HG02885 (cell line): ENCODE measurements at regions not wholly inside any gene's neighbourhood (a gene's known extent, or its start where the extent isn't known, plus 50 kb on each side); places are given as distances from the start of the nearest gene placed in this dataset.
"Not testable (repeated sequence)": the region's sequence is repeated elsewhere in the genome, so short reads cannot be mapped to it uniquely, and the experiment has no call there.

Experiments
- ATAC-seq: cut with Tn5 transposase; IDR thresholded peaks from one replicate; pipeline ENCODE4 v1.9.1; 2021; ENCODE audit warnings: mild to moderate bottlenecking; ENCODE audit not compliant: unreplicated experiment, poor library complexity

DNA sequence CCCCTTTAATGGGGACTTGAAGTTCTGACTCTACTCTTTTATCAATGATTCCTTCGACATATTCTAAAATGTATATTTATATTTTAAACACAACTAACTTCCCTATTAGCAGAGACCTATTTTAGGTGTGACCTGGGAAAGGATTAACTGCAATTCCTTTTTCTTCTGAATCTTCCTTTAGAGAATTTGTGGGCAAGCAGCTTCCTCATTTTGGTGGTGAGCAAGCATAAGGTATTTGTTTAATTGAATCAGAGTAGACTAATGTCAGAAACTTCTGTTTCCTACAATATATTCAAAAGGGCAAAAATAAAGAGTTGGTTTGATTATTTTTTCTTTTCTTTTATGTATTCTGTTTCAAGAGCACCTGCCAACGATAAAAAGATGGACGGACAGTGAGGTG, 237.0 kb downstream of the IKZF2 start:
- ATAC-seq: no peak

DNA sequence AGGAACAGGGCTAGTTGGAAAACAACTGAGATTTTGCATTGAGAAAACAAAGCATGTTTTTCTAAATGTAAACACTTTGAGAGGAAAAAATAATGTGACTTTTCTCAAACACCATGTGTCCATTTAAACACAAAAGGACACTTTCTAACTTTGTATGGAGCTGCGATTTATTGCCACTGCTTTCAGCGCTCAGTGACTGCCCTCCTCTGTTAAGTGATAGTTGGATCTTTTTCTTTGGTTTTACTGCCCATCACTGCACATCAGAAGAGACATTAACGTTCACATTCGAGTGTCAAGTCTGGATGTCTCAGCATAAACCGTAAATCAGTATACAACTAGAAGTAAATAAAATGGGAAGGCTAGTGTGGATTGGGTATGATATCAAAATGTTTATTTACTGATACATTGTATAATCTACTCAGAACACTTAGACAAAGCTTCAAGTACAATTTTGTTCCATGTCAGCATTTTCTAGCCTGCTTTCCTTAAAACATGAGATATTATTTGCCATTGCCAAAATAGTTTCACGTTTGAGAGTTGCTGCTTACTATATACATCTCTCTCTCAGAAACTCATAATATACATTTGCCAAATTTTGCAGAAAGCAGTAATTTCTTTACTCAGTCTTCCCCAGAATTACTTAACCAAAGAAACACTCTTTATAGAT, 237.6 kb downstream of the IKZF2 start:
- ATAC-seq: no peak

DNA sequence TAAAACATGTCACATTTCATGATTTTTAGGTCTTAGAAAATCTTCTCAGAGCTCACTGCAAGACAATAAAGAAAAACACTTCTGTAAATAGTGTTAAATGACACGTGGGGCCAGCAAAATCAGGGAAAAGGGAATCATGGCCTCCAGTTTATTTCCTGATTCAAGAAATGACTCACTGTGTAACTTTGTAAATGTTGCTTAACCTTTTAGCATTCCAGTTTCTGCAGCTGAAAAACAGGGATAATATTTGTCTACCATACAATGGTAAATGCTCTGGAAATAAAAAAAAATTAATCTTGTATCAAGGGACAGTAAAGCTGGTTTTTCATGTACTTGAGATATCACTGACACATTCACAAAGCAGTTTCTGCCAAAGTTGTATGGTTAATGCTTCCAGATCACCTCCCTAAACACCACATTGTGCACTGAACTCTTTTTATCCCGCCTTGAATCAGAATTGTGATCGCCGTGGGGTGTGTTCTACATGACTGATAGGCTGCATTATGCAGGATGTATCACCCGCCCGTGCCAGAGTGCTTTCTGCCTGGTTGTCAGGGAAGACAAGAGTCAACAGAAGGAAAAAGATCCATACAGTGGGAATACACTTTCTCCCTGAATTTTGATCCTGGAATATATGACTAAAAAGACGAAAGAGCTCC, 238.8 kb downstream of the IKZF2 start:
- no peak for ATAC-seq

DNA sequence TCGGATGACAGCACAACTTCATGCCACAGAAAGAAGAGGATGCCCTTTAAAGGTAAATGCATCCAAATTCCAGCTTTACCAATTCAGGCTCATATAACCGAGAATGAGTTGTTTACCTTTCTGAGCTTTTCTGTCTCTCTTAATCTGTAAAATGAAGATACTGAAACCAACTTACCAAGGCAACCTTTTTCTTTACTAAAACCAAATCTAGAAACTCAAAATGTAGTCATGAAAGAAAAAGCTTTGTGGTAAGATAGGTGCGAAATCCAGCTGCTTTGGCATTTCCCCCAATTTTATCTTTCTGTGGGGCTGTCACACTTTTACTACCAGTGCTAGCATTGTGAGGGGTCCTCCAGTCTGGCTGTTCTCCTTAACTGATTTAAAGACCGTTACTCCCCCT, 240.4 kb downstream of the IKZF2 start:
- no peak for ATAC-seq

DNA sequence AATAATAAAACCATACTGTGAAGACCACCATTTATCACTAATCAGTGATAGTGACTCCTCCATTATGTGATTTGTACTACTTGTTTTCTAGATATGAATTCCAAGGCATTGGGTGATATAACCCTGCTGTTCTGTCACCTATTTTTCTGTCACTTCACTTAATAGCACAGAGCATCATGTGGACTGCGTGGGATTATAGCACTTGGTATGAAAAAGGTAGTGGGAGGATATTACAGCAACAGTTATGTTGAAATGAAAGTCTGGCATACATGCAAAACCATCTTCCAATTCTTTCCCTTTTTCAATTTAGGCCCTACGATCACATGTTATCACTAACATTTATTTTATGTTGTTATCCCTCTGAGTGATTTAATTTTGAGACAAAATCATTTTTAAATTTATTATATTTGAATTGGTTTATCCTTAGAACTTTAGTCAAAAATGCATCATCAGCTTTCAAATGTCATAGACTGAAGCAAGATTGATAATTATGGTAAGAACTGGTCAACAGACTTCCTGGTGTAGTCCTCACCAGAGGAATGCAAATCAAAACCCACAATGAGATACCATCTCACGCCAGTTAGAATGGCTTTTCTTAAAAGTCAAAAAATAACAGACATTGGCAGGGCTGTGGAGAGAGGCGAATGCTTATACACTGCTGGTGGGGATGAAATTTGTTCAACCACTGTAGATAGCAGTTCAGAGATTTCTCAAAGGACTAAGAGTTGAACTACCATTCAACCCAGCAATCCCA, 242.6 kb downstream of the IKZF2 start:
- ATAC-seq: no peak

DNA sequence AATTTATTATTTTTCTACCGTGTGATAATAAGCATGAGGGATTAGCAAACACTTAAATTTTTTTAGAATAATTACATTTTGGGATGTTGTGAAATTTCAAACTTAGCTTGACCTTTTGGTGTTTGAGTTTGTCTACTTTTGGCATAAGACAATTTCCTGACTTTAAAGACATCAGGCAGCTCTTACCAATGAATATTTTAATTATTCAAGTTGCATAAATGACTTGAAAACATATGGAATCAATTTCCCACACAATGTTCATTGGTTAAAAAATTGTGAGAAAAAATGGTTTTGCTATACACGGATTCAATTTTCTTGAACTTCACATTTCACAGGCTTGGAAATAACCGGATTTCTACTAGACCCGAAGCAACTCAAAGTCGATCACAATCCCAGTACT, 243.4 kb downstream of the IKZF2 start:
- no peak for ATAC-seq

DNA sequence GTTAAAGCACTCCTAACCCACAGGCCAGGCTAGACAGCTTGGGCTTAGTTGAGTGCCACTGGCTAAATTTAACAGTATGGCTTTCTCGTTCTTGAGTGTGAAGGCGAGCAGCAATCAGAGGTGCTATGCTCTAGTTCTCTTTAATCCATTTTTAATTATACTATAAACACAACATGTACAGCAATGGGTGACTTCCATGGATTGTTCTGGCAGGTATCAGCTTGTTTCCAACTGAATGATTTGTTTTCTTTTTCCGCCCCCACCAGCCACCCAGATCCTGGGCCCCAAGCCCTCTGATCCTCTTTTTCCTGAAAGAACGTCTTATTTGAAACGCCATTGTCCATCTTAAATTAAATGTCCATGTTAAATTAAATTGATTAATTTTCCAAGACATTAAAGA, 244.8 kb downstream of the IKZF2 start:
- no peak for ATAC-seq

DNA sequence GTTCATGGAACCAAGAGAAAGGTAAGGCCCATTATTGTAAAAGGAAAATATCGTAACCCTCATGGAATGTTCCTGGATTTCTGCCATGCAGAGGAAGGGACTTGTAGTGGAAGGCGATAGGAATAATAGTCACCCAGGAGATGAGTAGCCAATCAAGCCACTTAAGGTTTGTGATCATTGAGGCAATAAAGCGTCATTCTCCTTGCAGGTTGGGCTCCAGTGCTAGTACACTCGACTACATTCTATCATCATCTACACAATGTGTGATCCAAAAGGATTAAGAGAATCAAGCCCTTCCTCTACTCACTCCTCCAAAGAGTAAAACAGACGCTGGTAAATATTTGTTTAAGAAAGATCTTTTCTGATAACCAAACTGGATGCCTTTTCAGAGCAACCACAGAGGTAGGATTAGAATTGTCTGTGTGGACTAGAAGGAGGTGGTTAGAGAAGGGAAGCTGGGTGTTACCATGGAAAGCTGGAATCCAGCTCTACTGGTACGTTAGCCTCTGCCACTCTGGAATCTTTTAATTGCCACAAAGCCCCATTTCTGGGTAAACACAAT, 245.7 kb downstream of the IKZF2 start:
- no peak for ATAC-seq

DNA sequence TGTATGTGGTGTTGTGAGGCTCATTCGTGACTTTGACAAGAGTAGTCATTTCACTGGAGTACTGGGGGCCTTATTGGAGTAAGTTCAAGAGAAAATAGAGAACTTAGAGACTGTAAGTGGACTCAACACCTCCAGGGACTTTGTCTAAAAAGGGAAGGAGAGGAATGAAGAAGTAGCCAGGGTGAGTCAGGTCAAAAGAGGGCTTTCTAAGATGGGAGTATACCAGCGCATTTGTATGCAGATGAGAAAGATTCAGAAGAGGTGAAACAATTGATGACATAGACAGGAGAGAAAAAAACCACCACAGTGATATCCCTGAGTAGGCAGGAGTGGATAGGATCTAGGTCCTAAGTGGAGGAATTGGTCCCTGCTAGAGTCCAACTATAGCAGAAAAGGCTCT, 246.8 kb downstream of the IKZF2 start:
- no peak for ATAC-seq

DNA sequence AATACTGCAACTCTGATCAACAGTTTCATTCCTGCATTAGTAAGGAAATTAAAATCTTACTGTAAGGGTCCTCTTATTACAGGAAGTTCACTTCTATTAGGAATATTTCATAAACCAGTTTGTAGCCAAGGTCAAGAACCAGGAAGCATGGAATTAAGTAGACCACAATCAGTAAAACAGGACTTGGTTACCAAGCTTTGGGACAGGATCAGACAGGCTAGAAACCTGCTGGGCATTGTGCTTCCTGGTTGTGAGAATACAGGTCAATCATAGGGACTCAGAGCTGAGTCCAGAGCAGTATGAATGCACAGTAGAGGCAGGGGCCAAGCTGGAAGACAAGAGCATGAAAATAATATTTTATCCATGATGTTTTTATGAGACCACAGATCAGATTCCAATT, 248.0 kb downstream of the IKZF2 start:
- ATAC-seq: no peak

DNA sequence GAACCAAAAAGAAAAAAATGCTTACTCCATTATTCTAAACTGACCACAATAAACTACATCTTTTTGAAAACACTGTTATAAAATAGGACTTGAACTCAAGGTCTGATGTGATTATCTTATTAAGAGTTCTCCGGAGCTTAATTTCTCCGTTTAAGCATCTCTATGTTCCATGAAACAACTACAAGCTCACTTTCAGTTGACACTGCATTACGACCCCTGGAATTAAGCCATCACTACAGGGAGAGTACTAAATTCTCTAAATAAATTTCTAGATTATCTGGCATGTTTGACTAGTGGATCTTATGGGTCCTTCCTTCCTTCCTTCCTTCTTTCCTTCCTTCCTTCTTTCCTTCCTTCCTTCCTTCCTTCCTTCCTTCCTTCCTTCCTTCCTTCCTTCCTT, 249.0 kb downstream of the IKZF2 start:
- no peak for ATAC-seq

DNA sequence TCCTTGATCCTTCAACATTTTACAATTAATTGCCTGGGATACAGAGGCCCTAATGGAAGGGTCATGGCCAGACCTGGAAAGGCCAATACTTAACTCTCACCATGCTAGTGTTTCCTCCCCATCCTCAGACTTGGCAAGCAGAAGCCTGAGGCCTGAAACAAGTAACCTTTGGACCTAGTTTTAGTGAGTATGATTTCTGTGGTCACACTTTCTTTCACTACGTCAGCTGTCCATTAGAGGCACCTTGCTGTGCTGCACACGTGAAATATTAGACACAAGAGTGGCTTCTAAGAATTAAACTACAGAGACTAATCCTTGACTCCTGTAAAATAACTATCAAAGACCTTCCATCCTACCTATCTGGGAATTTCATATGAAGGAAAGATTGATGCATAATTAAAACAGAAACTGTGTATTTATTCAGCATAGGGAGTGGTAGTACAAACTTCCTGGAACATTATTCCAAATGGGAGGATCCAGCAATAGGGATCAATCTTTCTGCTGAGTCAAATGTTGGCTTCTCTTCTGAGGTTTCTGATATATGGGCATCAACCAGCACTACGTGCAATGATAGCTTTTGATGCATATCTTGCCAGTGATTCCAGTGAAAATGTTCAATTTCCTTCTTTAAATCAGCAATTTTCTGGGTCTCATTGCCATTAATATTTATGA, 249.7 kb downstream of the IKZF2 start:
- ATAC-seq: no peak

DNA sequence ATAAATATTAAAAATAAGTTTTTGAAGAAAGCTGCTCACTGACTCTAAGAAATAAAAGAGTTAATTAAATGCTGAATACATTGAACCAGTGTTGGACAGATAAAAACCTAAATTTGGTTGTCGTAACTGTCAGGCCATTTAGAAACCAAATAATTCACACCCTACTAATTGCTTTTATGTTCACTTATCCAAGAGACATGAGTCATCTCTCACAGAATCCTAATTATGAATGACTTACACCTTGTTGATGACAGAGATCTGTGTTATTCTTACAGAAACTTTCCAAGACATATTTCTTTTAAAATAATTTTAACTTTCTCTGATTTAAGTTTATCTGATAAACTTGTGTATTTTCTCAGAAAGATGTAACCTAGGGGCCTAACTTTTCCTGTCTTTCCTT, 250.7 kb downstream of the IKZF2 start:
- no peak for ATAC-seq

DNA sequence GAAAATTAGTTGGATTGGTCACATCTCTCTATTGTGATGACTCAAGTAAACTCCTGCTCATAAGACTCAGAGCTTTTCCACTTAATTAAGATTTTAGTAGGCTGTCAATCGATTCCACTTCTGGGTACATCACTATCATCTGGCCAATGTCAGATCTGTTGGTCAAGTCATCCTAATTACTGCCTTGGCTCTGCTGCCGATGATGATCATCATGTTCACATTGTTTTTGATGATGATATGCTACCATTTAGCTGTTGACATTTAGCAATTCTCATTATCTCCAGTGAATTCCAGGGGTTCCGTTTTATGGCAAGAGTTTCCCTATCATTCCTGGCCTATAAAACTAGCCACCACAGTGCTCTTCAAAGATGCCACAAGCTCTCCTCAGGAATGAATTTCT, 253.4 kb downstream of the IKZF2 start:
- no peak for ATAC-seq

DNA sequence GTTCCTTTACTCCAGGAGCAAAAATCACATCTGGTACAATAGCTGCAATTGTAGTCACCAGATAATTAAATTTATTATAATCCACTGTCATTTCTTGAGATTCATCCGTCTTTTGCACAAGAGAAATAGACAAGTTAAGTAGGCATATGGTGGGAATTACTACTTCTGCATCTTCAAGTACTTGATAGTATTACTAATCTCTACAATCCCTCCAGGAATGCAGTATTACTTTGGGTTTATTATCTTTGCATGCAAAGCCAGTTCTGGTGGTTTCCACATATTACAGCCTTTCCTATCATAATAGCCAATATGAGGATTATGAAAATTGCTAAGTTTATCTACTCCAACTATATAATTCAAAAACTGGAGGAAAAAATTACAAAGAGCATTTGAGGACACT, 254.1 kb downstream of the IKZF2 start:
- ATAC-seq: no peak

DNA sequence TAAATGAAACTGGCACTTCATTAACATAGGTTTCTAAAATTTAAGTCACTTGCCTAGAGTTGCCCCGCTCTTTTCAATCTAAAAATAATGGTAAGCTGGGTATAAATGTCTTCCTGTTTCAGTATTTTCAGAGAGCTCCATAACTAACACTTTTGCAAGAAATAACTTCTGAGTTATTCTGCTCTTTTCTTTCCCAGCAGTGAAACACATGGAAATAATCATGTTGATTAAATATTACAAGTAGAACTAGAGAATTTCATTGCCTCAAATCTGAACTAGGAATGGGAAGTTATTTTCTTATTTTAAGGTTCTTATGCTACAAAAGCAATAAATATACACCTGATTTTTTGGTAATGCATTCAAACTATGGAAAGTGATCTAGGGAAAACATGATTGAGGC, 257.4 kb downstream of the IKZF2 start:
- no peak for ATAC-seq

DNA sequence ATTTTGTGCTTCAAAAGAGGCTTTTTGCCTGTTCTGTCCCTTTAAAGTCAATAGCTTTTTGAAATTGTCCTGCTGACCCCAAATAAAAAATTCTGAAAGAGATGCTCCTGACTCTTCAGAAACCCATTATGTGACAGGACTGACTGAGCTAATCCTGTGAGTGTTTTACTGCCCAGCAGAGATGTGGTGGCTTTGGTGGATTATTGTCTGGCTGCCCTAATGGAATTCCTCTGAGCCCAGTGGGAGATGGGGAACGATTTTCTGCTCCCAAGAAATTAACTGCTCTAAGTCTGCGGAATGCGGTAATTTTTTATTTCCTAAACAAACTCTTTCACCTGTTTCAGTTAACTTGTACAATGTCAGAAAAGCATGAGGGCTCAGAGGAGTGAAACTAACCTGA, 258.2 kb downstream of the IKZF2 start:
- no peak for ATAC-seq

DNA sequence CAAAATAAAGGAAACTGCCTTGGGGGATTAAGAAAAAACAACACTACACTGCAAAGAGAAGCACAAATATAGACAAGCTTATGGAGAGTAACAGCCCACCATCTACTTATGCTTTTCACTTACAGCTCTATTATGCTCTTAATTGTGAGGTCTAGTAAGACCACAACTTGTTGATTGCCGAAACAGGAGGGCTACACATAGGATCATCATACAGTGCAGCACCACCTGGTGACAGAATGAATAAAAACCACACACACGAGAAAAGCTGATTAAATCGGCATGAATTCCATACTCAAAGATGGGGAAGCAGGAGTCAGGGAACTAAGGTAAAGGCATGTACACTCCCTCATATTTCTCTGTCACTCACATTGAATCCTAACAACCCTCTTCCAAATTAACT, 259.2 kb downstream of the IKZF2 start:
- no peak for ATAC-seq

DNA sequence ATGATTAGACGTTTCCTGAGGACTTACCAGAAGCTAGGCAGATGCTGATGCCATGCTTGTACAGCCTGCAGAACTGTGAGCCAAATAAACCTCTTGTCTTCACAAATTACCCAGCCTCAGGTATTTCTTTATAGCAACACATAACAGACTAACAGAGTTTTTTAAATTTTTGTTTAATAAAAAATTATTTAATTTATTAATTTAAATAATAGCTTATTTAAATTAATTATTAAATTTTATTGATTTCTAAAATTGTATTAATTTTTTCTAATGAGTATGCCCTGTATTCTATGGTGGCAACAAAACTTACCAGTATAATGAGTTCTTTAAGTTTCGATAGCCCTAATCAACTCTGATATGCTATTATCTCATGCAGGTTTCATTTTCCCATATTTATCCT, 259.8 kb downstream of the IKZF2 start:
- ATAC-seq: no peak

DNA sequence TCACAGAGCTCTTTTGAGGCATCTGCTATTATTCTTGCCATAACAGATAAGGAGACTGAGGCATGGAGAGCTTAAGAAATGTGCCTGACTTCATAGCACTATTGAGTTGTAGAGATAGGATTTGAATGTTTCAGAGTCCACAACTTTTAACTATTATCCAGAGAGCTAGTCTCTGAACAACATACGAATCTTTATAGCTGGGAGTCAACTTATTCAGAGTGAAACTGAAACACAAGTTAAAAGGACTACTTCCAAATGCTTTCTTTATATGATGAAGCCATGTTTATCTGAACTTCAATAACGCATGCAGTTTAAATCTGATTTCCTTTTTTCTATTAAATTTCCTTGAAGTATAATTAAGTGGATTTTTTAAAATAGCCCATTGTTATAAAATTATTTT, 268.8 kb downstream of the IKZF2 start:
- ATAC-seq: no peak

DNA sequence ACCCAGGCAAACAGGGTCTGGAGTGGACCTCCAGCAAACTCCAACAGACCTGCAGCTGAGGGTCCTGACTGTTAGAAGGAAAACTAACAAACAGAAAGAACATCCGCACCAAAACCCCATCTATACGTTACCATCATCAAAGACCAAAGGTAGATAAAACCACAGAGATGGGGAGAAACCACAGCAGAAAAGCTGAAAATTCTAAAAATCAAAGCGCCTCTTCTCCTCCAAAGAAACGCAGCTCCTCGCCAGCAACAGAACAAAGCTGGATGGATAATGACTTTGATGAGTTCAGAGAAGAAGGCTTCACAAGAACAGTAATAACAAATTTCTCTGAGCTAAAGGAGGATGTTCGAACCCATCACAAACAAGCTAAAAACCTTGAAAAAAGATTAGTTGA, 274.9 kb downstream of the IKZF2 start:
- not testable (repeated sequence) for ATAC-seq
